KMS-11 (cell line): ENCODE measurements at regions not wholly inside any gene's neighbourhood (a gene's known extent, or its start where the extent isn't known, plus 50 kb on each side); places are given as distances from the start of the nearest gene placed in this dataset.

Source experiments
- H2AFZ ChIP-seq: fragments of 200-600 bp; sonication (generic); 2 replicates; pipeline ENCODE4 v1.6.1; 2016; ENCODE audit warnings: antibody characterized with exemption, mixed run types, low read depth
- H3K27ac ChIP-seq: fragments of 200-600 bp; sonication (generic); 2 replicates; pipeline ENCODE4 v1.6.1; 2016; ENCODE audit warnings: mild to moderate bottlenecking, mixed run types
- H3K27me3 ChIP-seq: fragments of 200-600 bp; sonication (generic); 2 replicates; pipeline ENCODE4 v1.6.1; 2017; ENCODE audit warnings: mild to moderate bottlenecking, low read depth, mixed run types, moderate library complexity; ENCODE audit not compliant: insufficient read depth
- H3K36me3 ChIP-seq: fragments of 200-600 bp; sonication (generic); 2 replicates; pipeline ENCODE4 v1.6.1; 2017; ENCODE audit warnings: mild to moderate bottlenecking, mixed run types; ENCODE audit not compliant: insufficient read depth
- H3K4me1 ChIP-seq: fragments of 200-600 bp; sonication (generic); 2 replicates; pipeline ENCODE4 v1.6.1; 2016; ENCODE audit warnings: mild to moderate bottlenecking, low read depth, mixed run types; ENCODE audit not compliant: poor library complexity, severe bottlenecking
- H3K4me2 ChIP-seq: fragments of 200-600 bp; sonication (generic); 2 replicates; pipeline ENCODE4 v1.7.0; 2016; ENCODE audit warnings: mild to moderate bottlenecking, mixed run types
- H3K4me3 ChIP-seq: fragments of 200-600 bp; sonication (generic); IDR thresholded peaks from 2 replicates; pipeline ENCODE4 v1.6.1; 2017; ENCODE audit warnings: low read depth, low read length, mixed read lengths; ENCODE audit not compliant: insufficient read depth
- H3K79me2 ChIP-seq: fragments of 200-600 bp; sonication (generic); 2 replicates; pipeline ENCODE4 v1.6.1; 2016; ENCODE audit warnings: low read depth, mixed run types; ENCODE audit not compliant: insufficient read depth
- H3K9ac ChIP-seq: fragments of 200-600 bp; sonication (generic); 2 replicates; pipeline ENCODE4 v1.6.1; 2016; ENCODE audit warnings: mild to moderate bottlenecking, mixed run types
- H4K20me1 ChIP-seq: fragments of 200-600 bp; sonication (generic); 2 replicates; pipeline ENCODE4 v1.6.1; 2016; ENCODE audit warnings: mild to moderate bottlenecking, mixed run types; ENCODE audit not compliant: insufficient read depth
- CTCF ChIP-seq: fragments of 200-600 bp; sonication (generic); conservative IDR thresholded peaks from 2 replicates; pipeline ENCODE4 v1.6.1; 2017; ENCODE audit warnings: low read depth, mild to moderate bottlenecking, antibody characterized with exemption, low read length, moderate library complexity, mixed read lengths

DNA sequence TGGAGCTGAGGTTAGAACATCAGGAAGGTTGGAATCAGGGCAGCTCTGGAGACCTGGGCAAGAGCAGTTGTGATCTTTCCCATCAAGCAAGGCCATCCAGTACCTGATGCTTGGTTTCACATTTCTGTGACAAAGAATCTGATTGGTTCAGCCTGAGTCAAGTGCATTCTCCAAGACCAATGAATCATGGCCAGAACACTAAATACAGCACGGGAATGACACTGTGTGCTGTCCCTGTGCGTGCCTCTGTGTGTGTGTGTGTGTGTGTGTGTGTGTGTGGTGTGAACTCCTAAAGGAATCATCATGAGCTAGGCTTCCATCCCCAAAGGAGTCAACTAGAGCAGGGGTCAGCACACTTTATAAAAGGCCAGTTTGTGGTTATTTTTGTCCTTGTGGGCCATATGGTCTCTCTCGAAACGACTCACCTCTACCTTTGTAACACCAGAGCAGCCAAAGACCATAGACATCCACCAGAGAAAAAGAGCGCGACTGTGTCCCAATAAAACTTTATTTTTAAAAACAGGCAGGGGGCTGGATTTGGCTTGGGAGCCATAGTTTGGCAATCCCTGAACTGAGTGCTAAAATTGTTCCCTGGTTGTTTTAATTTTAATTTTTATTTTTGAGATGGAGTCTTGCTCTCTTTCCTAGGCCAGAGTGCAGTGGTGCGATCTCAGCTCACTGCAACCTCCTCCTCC is 99.7 kb downstream of the INHBB start:
- no peaks in the 10 kb centered on the region for H3K4me1 ChIP-seq
- TF ChIP-seq CTCF, result no peak
- H3K27ac ChIP-seq, result no peak overlapping the region
- no peaks in the 10 kb centered on the region for H3K36me3 ChIP-seq
- no peak overlapping the region for H3K4me2 ChIP-seq
- H3K27me3 ChIP-seq, result no peaks in the 10 kb centered on the region
- no peaks in the 10 kb centered on the region for H4K20me1 ChIP-seq
- H3K79me2 ChIP-seq, result no peaks in the 10 kb centered on the region
- no peak overlapping the region for H2AFZ ChIP-seq
- H3K4me3 ChIP-seq, result no peak overlapping the region
- H3K9ac ChIP-seq, result no peak overlapping the region

- H3K27ac ChIP-seq, result no peak overlapping the region
- H3K4me3 ChIP-seq, result no peak overlapping the region
- no peak for TF ChIP-seq CTCF
- H3K27me3 ChIP-seq, result no peaks in the 10 kb centered on the region
- no peaks in the 10 kb centered on the region for H3K4me1 ChIP-seq
- no peak overlapping the region for H3K9ac ChIP-seq
- H2AFZ ChIP-seq, result no peak overlapping the region
- no peaks in the 10 kb centered on the region for H3K79me2 ChIP-seq
- no peak overlapping the region for H3K4me2 ChIP-seq
- H4K20me1 ChIP-seq, result no peaks in the 10 kb centered on the region
- no peaks in the 10 kb centered on the region for H3K36me3 ChIP-seq
Observed at GRCh38 chr2:120446236-120447126, 100.5 kb downstream of the INHBB start.

GRCh38 chr2:120447127-120447785 is 101.3 kb downstream of the INHBB start:
- H3K4me2 ChIP-seq, result no peak overlapping the region
- TF ChIP-seq CTCF, result no peak
- H3K79me2 ChIP-seq, result no peaks in the 10 kb centered on the region
- no peaks in the 10 kb centered on the region for H3K36me3 ChIP-seq
- H3K9ac ChIP-seq, result no peak overlapping the region
- H2AFZ ChIP-seq, result no peak overlapping the region
- H3K27ac ChIP-seq, result no peak overlapping the region
- H3K4me3 ChIP-seq, result no peak overlapping the region
- no peaks in the 10 kb centered on the region for H4K20me1 ChIP-seq
- no peaks in the 10 kb centered on the region for H3K4me1 ChIP-seq
- H3K27me3 ChIP-seq, result no peaks in the 10 kb centered on the region

DNA sequence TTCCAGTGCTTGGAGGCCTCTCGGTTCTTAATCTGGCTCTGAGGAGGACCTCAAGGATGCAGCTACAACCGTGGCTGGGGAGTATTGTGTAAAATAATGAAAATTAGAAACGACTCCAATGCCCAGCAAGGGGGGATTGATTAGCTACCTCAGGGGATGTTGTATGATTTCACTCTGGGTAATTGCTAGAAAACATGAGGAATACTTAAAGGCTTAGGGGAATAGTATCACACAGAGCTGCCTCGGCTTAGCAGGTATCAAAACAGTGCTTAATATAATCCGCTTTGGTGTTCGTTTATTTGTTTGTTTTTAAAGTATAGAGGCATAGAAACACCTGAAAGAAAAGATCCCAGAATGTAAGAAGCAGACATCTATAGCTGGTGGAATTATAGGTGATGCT is 102.5 kb downstream of the INHBB start:
- Histone ChIP-seq H3K4me2 (no peak overlapping the region), H4K20me1 (no peaks in the 10 kb centered on the region), H3K9ac (no peak overlapping the region), H3K27ac (no peak overlapping the region), H3K36me3 (no peaks in the 10 kb centered on the region), H3K79me2 (no peaks in the 10 kb centered on the region), H3K4me3 (no peak overlapping the region), H2AFZ (no peak overlapping the region), H3K27me3 (no peaks in the 10 kb centered on the region), H3K4me1 (no peaks in the 10 kb centered on the region)
- TF ChIP-seq CTCF, result no peak
